HG03095 (cell line): ENCODE measurements at regions not wholly inside any gene's neighbourhood (a gene's known extent, or its start where the extent isn't known, plus 50 kb on each side); places are given as distances from the start of the nearest gene placed in this dataset.

ENCODE experiments used
- ATAC-seq: cut with Tn5 transposase; IDR thresholded peaks from one replicate; pipeline ENCODE4 v1.9.1; 2021; ENCODE audit warnings: moderate library complexity; ENCODE audit not compliant: unreplicated experiment

DNA sequence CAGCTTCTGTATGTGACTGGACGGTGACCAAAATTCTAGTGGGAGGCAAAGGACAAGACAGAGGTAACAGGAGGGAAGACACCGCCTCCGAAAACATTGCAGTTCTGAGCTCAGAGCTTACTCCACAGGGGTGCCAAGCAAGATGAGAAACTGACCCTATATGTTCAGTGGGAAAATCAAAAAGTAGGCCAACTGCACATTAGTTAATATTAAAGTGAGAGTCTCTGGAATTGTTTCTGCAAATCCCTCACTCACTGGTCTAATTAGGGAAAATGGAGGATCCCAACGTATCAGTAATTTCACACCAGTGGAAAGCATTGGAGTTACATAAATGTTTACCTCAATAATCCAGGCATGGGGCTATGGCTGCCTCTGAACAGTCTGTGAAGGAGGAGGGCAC, 313.3 kb upstream of the KCNH8 start:
- ATAC-seq, result no peak

GRCh38 chr3:18830087-18830486, 318.2 kb upstream of the KCNH8 start:
- ATAC-seq, result no peak

DNA sequence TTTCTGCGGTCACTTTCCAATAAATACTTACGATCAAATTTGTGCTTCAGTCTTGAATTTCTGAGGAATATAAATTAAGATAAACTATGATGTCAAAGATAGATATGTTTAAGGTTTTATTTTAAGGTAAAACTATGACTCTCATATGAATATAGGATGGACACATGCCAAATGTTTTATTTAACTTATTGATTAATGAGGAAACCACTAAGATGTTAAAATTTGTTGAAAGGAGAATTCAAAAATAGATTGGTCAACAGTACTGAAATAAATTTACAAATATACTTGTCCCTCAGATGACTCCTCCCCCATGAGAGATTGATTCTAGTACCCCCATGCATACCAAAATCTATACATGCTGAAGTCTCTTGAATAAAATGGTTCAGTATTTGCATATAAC, 319.7 kb upstream of the KCNH8 start:
- ATAC-seq, result no peak

- ATAC-seq, result no peak
Measured at GRCh38 chr3:18827664-18828063, 320.6 kb upstream of the KCNH8 start.

- ATAC-seq, result no peak
Measured at GRCh38 chr3:18825665-18826064, 322.6 kb upstream of the KCNH8 start.

DNA sequence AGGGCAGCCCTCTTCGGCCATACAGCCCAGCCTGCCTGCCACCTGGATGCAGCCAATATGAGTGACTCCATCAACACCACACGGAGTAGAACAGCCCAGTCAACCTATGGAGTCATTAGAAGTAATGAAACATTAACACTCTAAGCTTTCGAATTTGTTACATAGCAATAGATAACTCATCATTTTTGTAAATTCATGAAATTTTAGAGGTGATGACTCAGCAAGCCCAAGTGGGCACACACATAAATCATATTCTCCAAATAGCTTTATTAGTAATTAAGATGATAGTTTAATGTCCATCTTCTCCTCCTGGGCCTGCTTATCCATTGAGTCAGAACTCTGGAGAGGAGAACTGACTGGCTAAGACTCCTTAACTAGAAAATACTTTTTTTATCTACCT, 335.0 kb upstream of the KCNH8 start:
- ATAC-seq, result no peak

GRCh38 chr3:18812316-18812715, 336.0 kb upstream of the KCNH8 start:
- ATAC-seq, result no peak

GRCh38 chr3:18810306-18810661, 338.0 kb upstream of the KCNH8 start:
- ATAC-seq, result no peak

DNA sequence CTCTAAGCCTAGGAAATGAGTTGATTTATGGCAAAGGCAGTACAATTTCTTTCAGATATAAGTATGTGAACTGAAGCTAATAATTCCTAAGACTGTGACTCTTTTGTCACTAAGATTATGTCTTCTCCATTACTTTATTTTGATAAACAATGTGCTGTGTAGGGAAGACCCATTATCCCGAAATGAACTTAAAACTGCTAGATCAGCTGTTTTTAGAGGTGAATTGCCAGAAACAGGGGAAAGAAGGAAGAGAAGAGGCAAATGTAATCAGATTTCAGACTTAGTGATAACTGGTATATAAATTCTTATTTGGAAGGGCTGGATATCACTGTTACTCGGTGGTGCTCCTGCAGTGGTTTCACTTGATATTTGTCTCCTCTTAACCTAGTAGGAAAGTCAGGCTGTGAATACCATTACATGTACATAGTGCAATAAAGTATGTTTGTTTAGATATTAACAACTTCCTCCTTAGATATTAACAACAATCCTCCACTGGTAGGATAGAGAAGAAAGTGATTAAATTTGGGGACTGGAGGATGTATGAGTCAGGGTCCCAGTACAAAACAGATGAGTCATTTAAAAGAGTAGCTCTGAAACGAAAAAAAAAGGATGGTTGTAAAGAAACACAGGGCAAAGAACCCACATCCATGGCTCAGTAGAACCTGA, 338.5 kb upstream of the KCNH8 start:
- no peak for ATAC-seq

- ATAC-seq, result no peak
Measured at GRCh38 chr3:18808429-18808828, 339.9 kb upstream of the KCNH8 start.

DNA sequence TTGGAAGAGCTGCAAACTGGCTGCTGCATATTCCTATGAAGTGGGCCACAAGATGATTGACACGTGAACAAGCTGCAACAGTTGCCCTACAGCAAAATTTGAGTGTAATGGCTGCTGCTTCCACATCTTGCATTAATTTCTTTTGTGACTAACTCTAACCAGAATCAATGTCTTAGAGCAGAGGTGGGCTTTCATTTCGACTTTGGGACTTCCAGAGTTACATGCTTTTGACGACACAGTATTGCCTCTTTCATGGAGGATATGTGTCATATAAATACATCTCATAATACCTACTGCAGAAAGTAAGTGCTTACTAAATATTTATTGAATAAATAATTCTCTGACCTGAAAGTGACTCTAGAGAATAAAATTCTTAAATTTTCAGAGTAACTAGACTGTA, 340.7 kb upstream of the KCNH8 start:
- ATAC-seq, result no peak

DNA sequence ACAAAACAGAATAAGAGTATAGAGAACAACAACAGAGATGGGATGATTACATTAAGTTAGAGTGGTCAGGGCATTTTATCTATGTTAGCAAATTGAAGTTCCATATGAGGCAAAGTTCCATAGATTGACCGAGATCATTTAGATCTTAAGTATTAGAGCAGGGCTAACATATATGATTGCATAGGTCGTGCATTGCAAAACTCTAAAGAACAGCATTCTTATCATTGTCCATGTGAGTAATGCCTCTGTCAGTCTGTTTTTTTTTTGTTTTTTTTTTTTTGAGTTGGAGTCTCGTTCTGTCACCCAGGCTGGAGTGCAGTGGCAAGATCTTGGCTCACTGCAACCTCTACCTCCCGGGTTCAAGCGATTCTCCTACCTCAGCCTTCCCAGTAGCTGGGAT, 341.7 kb upstream of the KCNH8 start:
- no peak for ATAC-seq

DNA sequence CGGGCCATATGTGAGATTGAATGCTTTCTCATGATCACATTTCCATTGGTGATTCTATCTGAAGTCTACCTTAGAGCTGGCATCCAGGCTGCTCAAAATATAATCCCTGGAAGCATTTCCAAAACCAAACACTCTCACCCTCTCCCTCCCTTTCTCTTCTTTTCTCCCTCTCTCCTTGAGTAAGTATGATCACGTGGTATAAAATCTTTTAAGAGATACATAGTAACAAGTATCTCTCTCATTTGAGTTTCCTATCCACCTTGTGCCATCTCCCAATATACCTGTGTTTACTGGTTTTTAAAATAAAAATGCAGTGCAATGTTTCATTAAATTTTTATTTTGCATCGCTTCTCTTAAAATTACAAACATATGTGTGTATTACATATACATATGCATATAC, 350.9 kb upstream of the KCNH8 start:
- no peak for ATAC-seq

- ATAC-seq, result no peak
Measured at GRCh38 chr3:18795078-18795477, 353.2 kb upstream of the KCNH8 start.

DNA sequence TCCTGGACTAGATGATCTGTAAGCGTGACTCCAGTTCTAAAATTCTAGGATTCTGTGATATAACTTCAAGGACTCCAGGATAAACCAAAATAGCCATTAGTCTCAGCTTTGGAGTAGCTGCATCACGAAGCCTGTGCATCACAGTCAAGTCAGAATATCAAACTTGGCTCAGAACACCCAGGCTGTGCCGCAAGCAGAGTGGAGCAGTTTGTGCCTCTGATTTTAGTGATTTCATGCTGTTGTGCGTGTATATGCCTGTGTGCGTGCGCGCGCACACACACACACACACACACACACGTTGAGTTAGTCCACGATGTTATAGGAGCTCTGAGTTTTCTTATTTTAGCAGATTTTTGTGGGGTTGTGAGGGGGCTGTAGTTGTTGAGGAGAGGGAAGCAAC, 356.6 kb upstream of the KCNH8 start:
- ATAC-seq, result no peak

DNA sequence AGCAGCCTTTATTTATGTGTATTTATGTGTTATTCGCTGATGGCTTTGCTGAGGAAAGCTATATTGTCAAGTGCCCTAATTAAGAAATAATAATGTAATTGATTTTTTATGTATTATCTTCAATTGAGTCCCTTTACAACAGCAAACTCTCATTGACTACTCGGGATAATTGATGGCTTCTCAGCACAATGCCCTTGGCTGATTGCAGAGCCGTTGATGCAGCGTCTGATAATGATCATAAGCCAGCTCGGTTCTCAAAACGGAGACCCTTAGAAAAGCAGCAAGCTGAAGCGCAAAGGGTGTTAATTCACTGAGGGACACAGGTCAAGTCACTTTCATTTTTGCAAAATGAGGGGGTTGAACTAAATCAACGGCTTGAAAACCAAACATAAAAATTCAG, 357.1 kb upstream of the KCNH8 start:
- ATAC-seq, result no peak

- no peak for ATAC-seq
Measured at GRCh38 chr3:18790384-18790783, 357.9 kb upstream of the KCNH8 start.

GRCh38 chr3:18789734-18790133, 358.6 kb upstream of the KCNH8 start:
- ATAC-seq, result no peak

DNA sequence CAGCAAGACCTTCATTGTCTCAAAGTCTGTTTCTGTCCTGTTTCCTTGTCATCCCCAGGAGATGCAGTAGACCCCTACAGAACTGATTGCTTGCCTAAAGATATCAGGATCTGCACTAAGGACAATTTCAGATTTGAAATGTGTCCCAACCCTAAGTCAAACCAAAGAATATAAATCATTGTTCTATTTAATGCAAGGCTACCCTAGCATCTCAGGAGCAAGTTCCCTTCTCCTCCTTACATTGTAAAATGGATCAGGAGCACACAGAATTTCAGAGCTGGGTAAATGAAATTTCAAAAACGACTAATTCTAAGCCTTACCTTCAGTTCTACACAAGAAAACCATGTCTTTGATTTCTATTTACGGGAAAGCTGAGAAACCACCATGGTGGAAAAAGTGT, 360.9 kb upstream of the KCNH8 start:
- ATAC-seq, result no peak

GRCh38 chr3:18786650-18787323, 361.5 kb upstream of the KCNH8 start:
- no peak for ATAC-seq

- ATAC-seq, result no peak
Measured at GRCh38 chr3:18782191-18782590, 357.1 kb upstream of the SATB1 start.

DNA sequence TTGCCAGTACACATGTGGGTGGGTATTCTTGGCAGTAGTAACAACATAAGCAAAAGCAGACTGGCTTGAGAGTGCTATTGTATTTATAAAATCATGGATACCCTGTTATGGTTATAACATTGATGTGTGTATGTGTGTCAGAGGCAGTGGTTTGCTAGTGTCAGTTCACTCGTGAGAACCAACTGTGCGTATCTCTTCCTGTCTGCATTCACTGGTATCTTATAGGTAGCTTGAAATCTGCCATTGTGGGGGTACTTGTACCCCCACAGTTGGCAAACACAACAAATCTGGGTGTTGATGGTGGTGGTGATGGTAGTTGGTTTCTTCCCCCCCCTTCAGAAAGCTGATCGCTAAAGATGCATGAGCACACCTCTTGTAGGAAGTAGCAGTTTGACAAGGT, 355.8 kb upstream of the SATB1 start:
- ATAC-seq, result no peak

DNA sequence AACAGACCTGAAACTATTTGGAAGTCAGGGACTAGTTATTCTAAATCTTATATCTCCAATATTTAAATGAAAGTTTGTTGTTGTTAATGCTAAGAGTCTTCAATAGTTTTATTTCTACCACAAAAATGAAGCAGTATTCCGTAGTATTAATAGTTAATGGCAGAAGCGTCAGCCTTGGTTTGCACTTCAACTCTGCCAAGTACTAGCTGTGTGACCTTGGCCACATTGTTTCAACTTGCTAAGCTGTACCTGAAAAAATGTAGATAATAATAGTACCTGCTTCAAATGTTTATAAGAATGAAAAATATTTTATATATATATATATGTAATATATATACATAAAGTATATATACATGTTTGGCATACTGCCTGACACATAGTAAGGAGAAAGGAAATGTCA, 354.6 kb upstream of the SATB1 start:
- ATAC-seq, result no peak
